RPMI7951 (cell line): ENCODE measurements at regions not wholly inside any gene's neighbourhood (a gene's known extent, or its start where the extent isn't known, plus 50 kb on each side); places are given as distances from the start of the nearest gene placed in this dataset.
"Not testable (repeated sequence)": the region's sequence is repeated elsewhere in the genome, so short reads cannot be mapped to it uniquely, and the experiment has no call there.

ENCODE experiments used
- DNase-seq: peaks from one replicate; pipeline ENCODE4 v3.0.0-alpha.2; 2012; ENCODE audit warnings: low read depth

GRCh38 chr16:29218649-29219048 lies 187.9 kb downstream of the NPIPB11 start:
- DNase-seq, result not testable (repeated sequence)

- not testable (repeated sequence) for DNase-seq
Observed at GRCh38 chr16:29218171-29218570, 188.3 kb downstream of the NPIPB11 start.

- DNase-seq, result not testable (repeated sequence)
Observed at GRCh38 chr16:29217752-29218126, 188.8 kb downstream of the NPIPB11 start.

- DNase-seq, result not testable (repeated sequence)
Observed at GRCh38 chr16:29217104-29217751, 189.3 kb downstream of the NPIPB11 start.

- not testable (repeated sequence) for DNase-seq
Observed at GRCh38 chr16:29213770-29214169, 192.7 kb downstream of the NPIPB11 start.

GRCh38 chr16:29213251-29213650 lies 193.3 kb downstream of the NPIPB11 start:
- DNase-seq, result not testable (repeated sequence)

GRCh38 chr16:29212084-29213027 lies 194.2 kb downstream of the NPIPB11 start:
- DNase-seq, result not testable (repeated sequence)

- not testable (repeated sequence) for DNase-seq
Observed at GRCh38 chr16:29211456-29211855, 195.1 kb downstream of the NPIPB11 start.

GRCh38 chr16:29210299-29211150 lies 196.0 kb downstream of the NPIPB11 start:
- DNase-seq, result not testable (repeated sequence)

- not testable (repeated sequence) for DNase-seq
Observed at GRCh38 chr16:29206120-29206519, 200.4 kb downstream of the NPIPB11 start.

- not testable (repeated sequence) for DNase-seq
Observed at GRCh38 chr16:29205151-29205550, 201.4 kb downstream of the NPIPB11 start.

- DNase-seq, result no peak
Observed at GRCh38 chr16:29204806-29205135, 201.7 kb downstream of the NPIPB11 start.

GRCh38 chr16:29203933-29204805 lies 202.3 kb downstream of the NPIPB11 start:
- not testable (repeated sequence) for DNase-seq

GRCh38 chr16:29203046-29203932 lies 203.2 kb downstream of the NPIPB11 start:
- DNase-seq, result not testable (repeated sequence)

GRCh38 chr16:29202642-29203041 lies 203.9 kb downstream of the NPIPB11 start:
- DNase-seq, result not testable (repeated sequence)

GRCh38 chr16:29202025-29202632 lies 204.4 kb downstream of the NPIPB11 start:
- DNase-seq, result not testable (repeated sequence)

GRCh38 chr16:29201296-29202024 lies 205.1 kb downstream of the NPIPB11 start:
- DNase-seq, result not testable (repeated sequence)

GRCh38 chr16:29200681-29201080 lies 205.8 kb downstream of the NPIPB11 start:
- DNase-seq, result peak; percentile 29

GRCh38 chr16:29200135-29200601 lies 206.3 kb downstream of the NPIPB11 start:
- DNase-seq, result peak; percentile 83
